Neural cell (in vitro differentiated cells): ENCODE measurements at regions not wholly inside any gene's neighbourhood (a gene's known extent, or its start where the extent isn't known, plus 50 kb on each side); places are given as distances from the start of the nearest gene placed in this dataset.

Experiments
- EP300 ChIP-seq: fragments of 450-650 bp; conservative IDR thresholded peaks from 2 replicates; pipeline ENCODE4 v1.6.1; 2014; ENCODE audit warnings: antibody characterized with exemption, mild to moderate bottlenecking, moderate library complexity; ENCODE audit not compliant: poor library complexity, severe bottlenecking
- EZH2 ChIP-seq: fragments of 200-600, 300-800 bp; shearing (Covaris generic), sonication (generic); IDR thresholded peaks from 2 replicates; pipeline ENCODE4 v1.6.1; 2014; ENCODE audit warnings: antibody characterized with exemption, low read length, borderline replicate concordance, mild to moderate bottlenecking; ENCODE audit not compliant: insufficient read depth, poor library complexity, severe bottlenecking
- MXI1 ChIP-seq: fragments of 450-650 bp; conservative IDR thresholded peaks from 2 replicates; pipeline ENCODE4 v1.6.1; 2014; ENCODE audit warnings: antibody characterized with exemption, mild to moderate bottlenecking; ENCODE audit not compliant: poor library complexity, severe bottlenecking
- POLR2AphosphoS5 ChIP-seq: IDR thresholded peaks from 2 replicates; pipeline ENCODE4 v1.6.1; 2012
- RAD21 ChIP-seq: fragments of 450-650 bp; conservative IDR thresholded peaks from 2 replicates; pipeline ENCODE4 v1.6.1; 2014; ENCODE audit warnings: antibody characterized with exemption, mild to moderate bottlenecking, moderate library complexity
- SMC3 ChIP-seq: fragments of 450-650 bp; conservative IDR thresholded peaks from 2 replicates; pipeline ENCODE4 v1.6.1; 2014; ENCODE audit warnings: antibody characterized with exemption, mild to moderate bottlenecking, moderate library complexity; ENCODE audit not compliant: poor library complexity
- TAF1 ChIP-seq: IDR thresholded peaks from 2 replicates; pipeline ENCODE4 v1.6.1; 2012; ENCODE audit warnings: low read depth
- TF ChIP-seq, protein P1 (sequence below): fragments of 450-650 bp; IDR thresholded peaks from 2 replicates; pipeline ENCODE4 v1.5.1; 2014; ENCODE audit warnings: antibody characterized with exemption, mild to moderate bottlenecking, moderate library complexity; ENCODE audit not compliant: poor library complexity, severe bottlenecking
- TF ChIP-seq, protein P2 (sequence below): IDR thresholded peaks from 2 replicates; pipeline ENCODE4 v1.6.1; 2012; ENCODE audit warnings: borderline replicate concordance

DNA sequence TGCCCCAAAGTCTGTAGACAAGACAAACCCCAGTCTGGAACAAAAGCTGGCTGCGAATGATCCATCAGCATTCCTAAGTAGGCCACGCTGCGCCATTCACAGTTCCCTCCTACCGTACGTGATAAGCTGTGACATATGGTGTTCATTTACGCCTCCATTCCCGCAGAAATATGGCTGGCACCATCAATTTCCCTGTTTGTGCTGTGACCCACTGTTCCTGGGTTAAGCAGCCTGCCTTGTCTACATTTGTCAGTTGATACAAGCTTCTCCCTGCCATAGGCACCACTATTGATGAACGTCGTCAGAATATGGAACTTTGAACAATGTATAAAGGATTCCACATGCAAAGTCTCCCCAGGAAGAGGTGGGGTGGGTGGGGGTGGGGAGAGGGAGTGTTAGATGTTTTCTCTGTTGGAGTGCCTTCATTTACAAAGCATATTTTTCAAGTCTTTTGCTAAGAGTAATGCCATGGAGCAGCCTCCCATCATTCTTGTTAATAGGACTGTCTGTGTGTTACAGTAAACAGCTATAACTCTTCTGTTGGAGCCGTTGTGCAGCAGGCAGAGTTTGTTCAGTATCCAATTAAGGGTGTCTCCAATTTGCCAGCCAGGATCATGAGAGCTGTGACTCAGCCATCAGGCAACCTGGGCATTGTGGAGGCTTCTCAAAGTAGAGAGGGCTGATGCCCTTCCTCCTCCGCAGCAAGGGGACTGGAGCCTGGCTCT is 294.6 kb downstream of the TMEM114 start:
- TF ChIP-seq SMC3 = no peak
- TF ChIP-seq, protein P1, sequence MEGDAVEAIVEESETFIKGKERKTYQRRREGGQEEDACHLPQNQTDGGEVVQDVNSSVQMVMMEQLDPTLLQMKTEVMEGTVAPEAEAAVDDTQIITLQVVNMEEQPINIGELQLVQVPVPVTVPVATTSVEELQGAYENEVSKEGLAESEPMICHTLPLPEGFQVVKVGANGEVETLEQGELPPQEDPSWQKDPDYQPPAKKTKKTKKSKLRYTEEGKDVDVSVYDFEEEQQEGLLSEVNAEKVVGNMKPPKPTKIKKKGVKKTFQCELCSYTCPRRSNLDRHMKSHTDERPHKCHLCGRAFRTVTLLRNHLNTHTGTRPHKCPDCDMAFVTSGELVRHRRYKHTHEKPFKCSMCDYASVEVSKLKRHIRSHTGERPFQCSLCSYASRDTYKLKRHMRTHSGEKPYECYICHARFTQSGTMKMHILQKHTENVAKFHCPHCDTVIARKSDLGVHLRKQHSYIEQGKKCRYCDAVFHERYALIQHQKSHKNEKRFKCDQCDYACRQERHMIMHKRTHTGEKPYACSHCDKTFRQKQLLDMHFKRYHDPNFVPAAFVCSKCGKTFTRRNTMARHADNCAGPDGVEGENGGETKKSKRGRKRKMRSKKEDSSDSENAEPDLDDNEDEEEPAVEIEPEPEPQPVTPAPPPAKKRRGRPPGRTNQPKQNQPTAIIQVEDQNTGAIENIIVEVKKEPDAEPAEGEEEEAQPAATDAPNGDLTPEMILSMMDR = no peak
- no peak for TF ChIP-seq EP300
- no peak for TF ChIP-seq RAD21
- TF ChIP-seq EZH2 = no peak
- TF ChIP-seq, protein P2, sequence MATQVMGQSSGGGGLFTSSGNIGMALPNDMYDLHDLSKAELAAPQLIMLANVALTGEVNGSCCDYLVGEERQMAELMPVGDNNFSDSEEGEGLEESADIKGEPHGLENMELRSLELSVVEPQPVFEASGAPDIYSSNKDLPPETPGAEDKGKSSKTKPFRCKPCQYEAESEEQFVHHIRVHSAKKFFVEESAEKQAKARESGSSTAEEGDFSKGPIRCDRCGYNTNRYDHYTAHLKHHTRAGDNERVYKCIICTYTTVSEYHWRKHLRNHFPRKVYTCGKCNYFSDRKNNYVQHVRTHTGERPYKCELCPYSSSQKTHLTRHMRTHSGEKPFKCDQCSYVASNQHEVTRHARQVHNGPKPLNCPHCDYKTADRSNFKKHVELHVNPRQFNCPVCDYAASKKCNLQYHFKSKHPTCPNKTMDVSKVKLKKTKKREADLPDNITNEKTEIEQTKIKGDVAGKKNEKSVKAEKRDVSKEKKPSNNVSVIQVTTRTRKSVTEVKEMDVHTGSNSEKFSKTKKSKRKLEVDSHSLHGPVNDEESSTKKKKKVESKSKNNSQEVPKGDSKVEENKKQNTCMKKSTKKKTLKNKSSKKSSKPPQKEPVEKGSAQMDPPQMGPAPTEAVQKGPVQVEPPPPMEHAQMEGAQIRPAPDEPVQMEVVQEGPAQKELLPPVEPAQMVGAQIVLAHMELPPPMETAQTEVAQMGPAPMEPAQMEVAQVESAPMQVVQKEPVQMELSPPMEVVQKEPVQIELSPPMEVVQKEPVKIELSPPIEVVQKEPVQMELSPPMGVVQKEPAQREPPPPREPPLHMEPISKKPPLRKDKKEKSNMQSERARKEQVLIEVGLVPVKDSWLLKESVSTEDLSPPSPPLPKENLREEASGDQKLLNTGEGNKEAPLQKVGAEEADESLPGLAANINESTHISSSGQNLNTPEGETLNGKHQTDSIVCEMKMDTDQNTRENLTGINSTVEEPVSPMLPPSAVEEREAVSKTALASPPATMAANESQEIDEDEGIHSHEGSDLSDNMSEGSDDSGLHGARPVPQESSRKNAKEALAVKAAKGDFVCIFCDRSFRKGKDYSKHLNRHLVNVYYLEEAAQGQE = no peak
- TF ChIP-seq POLR2AphosphoS5 = no peak
- no peak for TF ChIP-seq TAF1
- no peak for TF ChIP-seq MXI1
